ENCODE measurements at regions not wholly inside any gene's neighbourhood (a gene's known extent, or its start where the extent isn't known, plus 50 kb on each side); places are given as distances from the start of the nearest gene placed in this dataset.
"Not testable (repeated sequence)": the region's sequence is repeated elsewhere in the genome, so short reads cannot be mapped to it uniquely, and the experiment has no call there.

- no peak for DNase-seq
Measured at GRCh38 chr10:131824371-131825149, 76.2 kb upstream of the PPP2R2D start.

DNA sequence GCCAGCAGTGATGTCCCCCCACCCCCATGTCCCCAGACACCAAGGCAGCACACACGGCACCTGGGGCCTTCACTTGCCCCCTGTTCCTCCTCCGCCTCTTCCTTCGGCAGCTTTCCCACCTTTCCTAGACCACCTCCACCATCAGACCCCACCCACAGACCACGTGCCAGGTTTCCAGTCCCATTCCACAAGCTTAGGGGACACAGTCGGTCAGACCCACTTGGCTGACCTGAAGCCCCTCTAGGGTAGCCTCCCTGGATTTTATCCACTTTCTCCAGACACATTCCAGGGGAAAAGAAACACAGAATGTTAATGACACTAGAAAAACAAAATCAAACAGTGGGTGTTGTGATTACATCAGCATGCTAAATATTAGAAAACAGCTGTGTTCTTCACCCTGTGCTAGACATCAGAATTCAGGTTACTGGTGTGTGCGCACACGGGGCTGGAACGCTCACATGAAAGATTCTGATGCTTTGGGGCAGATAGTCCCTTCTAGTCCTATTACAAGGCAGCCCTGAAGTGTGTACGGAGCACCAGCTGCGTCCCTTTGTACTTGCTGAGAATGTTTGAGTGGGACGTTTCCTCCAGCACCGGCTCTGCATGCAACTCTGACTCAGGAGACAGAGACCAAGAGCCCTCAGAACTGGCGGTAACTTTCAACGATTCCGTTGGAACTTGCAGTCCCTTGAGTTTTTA, 75.5 kb upstream of the PPP2R2D start:
- no peak for DNase-seq

DNA sequence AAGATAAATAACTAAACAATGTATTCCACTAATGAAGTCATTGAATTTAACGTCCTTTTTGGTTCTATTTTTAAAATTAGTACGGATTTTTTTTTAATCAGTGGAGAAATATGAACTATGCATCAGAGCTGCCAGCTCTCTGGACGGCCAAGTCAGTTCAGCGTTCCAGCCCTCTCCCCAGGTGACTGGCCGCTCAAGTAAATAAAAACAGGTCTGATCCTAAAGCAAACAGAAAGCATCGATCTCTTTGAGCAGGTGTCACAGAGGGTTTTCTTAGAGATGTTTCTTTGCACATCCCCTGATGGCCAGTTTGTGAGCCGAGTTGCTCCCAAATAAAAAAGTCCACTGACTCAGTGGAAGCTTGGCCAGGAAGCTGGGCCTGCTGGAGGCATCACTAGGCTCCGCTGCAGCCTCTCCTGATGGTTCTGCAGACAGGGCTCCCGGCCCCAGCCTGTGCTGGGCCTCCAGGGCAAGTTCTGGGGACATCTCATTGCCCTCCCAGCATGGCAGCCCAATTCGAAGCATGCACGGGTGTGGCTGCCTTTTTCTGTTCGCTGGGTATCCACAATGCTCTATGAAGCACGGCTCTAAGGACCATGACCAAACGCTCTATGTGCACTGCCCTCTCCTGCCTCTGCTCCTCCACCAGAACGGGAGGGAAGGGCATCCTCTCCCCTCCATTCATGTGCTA, 74.7 kb upstream of the PPP2R2D start:
- no peak for DNase-seq

- no peak for DNase-seq
Measured at GRCh38 chr10:131829156-131829930, 71.5 kb upstream of the PPP2R2D start.

- DNase-seq: no peak
Measured at GRCh38 chr10:131830446-131831130, 70.2 kb upstream of the PPP2R2D start.

- DNase-seq: no peak
Measured at GRCh38 chr10:131831561-131831960, 69.2 kb upstream of the PPP2R2D start.

GRCh38 chr10:131832056-131832685, 68.6 kb upstream of the PPP2R2D start:
- no peak for DNase-seq

DNA sequence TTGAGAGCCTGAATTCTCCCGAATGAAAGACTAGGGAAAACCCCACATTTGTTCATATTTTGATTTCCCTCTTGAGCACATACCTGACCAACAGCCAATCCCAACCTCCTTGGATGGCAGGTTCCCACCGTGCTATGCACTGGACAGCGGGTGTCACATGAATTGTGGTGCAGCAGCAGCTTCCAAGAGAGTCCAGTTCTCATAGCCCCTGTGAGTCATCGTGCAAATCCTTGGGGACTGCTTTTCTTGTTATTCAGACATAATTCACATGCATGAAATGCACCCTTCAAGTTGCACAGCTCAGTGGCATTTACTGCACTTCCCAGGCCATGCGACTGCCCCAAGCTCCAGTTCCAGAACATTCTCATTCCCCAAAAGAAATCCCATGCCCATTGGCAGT, 67.8 kb upstream of the PPP2R2D start:
- no peak for DNase-seq

DNA sequence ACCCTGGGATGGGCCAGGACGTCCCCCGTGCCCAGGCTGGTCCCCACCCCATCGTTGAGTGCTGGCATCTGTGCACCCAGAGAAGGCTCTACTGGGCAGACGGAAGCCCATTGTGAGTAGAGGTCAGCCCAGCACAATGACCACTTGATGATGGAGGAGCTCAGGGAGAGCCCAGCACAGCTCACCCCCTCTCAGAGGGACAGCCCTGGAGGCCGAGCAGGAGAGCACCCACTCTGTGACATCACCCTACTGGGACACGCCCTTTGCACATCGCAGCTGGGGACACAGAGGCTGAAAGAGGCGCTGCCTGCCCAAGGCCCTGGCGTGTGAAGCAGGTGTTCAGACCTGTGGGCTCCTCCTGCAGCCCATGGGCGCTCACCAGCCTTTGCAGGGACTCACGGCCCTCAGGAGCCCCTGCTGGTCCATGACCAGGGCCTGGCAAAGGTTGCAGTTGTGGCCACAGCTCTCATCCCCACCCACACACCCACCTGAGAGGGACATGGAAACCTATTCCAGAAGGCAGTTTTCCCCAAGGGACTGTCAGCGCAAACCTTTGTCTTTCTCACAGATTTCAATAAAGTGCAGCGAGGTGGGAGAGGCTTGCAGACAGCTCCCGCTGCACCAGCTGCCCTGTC, 67.2 kb upstream of the PPP2R2D start:
- DNase-seq: no peak

DNA sequence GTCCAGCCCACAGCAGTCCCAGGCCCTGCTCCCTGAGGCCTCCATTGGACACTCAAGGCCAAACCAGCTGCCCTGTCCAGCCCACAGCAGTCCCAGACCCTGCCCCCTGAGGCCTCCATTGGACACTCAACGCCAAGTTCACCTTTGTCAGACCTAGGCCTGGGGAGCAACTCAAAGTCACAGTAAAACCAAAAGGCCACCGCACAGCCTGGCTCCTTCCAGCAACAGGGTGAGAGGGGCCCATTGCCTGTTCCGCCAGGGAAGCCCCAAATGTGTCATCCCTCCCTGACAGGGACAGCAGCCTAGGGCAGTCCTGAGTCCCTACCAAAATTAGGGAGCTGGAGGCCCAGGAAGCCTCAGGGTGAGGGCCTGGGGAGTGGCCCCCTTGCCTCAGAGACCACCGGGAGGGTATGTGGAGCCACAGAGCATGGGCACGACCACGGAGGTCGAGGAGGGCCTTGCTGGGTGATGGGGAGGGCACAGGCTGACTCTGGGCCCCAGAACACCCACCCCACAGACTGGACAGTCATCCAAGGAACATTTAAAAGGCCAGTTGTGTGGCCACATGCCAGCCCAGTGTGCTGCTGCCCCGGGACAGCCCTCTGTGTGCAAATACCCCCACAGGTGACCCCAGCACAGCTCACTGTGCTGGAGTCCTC, 66.5 kb upstream of the PPP2R2D start:
- no peak for DNase-seq

DNA sequence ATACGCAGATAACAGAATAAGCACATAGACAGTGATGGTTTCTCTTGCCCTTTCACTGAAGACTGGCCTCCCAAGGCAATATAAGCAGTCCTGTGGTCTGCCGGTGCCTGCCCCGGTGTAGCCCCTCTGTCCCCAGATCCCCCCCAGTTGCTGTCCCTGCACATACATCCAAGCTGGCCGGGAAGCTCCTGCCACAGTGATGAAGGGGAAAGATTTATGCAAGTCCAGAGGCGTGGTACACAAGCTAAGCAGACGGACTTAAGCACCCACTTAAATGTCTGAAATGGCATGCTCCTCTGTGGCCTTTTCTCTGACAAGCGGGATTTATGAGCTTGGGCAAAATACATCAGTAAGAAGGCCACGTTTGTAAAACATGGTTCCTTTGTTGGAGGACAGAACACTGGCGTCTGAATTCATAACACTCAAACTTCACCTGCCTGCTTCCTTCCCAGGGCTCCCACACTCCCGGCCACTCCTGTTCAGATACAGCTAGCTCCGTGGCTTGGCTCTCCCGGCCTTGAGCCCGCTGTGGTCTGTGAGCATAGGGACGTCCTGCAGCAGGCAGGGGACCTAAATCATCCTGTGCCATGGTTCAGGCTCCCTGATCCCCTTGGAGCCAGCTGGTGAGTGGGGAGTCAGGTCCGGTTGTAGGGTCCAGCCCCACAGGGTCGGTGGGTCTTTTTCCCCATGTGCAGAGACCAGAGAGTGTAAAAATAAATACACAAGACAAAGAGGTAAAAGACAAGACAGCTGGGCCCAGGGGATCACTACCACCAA, 61.7 kb upstream of the PPP2R2D start:
- DNase-seq: no peak

DNA sequence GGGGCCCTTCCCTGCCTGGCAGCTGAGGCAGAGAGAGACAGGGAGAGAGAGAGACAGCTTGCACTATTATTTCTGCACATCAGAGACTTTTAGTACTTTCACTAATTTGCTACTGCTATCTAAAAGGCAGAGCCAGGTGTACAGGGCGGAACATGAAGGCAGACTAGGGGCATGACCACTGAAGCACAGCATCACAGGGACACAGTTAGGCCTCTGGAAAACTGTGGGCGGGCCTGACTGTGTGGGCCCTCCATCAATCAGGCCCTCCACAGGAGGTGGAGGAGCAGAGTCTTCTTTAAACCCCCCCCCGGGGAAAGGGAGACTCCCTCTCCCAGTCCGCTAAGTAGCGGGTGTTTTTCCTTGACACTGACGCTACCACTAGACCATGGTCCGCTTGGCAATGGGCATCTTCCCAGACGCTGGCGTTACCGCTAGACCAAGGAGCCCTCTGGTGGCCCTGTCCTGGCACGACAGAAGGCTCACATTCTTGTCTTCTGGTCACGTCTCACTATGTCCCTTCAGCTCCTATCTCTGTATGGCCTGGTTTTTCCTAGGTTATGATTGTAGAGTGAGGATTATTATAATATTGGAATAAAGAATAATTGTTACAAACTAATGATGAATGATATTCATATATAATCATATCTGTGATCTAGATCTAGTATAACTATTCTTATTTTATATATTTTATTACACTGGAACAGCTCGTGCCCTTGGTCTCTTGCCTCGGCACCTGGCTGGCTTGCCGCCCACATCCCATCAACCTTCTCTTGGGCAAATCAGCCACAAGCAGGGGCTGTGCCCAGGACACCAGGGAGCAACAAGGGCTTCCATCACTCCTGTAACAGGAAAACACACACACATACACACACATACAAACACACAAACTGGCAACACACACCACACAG, 60.7 kb upstream of the PPP2R2D start:
- not testable (repeated sequence) for DNase-seq

GRCh38 chr10:131840788-131841118, 60.1 kb upstream of the PPP2R2D start:
- DNase-seq: no peak

DNA sequence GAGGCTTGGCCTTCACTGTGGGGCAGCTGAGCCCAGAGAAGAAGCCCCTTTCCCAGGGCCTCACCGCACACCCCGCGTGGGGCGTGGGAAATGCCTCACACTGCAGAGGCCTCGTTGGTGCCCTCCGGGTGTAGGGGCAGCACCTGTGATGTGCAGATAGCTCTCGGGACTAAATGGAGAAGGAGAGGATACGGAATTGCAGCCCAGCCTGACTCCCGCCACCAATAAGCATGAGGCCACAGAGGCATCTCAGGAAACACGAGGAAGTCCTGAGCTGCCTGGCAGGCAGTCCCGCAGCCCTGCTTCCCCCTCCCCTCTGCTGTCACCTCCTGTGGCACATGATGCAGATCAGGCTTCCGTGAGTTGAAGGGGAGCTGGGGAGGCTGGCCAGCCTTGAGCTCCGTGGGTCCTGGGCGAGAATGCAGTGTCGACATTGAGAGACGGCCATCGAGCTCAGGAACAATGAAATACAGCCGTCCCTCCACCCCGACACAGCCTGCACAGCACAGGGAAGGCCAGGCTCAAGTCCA, 59.6 kb upstream of the PPP2R2D start:
- no peak for DNase-seq

DNA sequence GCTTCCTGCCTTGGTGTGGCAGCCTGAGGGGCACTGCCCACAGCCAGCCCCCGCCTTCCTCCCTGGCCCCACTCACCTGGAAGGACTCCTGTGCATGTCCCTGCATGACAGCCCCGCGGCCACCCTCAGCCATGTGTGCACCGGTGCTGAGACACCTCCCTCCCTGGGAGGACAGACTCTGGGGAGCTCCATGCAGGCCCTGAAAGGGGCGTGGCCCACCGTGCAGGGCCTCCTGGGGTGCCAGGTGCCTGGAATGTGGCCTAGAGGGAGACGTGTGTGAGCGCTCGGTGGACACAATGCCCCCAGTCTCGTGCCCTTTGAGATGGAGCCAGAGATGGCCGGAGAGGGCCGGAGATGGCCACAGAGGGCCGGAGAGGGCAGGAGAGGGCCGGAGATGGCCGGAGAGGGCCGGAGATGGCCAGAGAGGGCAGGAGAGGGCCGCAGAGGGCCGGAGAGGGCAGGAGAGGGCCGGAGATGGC, 59.1 kb upstream of the PPP2R2D start:
- DNase-seq: no peak

DNA sequence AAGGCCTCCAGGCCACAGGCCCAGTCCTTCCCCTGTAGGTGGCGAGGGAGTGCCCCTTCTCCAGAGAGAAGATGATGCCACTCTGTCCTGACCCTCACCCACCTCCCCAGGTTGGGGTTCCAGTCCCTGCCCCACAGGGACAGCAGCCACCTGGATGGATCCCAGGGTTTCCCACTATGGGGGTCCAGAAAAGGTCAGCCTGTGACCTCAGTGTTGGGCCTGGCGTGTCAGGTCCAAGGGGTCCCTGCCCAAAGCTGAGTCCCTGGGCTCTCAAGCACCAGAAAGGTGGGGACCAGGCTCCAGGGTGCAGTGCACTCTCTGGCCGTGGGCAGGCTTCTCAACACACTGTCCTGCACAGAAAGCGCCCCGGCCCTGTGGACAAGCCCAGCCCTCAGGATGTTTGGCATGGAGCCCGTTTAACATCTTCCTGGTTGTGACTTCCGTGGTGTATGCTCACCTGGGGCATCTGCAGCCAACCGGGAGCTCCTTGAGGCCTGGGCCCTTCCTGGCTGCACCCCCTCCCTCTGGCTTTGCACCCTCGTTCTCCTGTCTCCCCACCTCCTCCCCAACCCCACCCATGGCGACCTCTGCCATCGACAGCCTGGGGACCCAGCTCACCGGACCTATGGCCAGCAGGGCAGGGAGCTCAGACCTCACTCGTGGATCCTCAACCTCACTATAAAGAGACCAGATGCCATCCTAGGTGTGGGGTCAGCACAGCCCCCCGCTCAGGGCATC, 58.3 kb upstream of the PPP2R2D start:
- DNase-seq: no peak

- DNase-seq: no peak
Measured at GRCh38 chr10:131843089-131843595, 57.7 kb upstream of the PPP2R2D start.

GRCh38 chr10:131843881-131844284, 56.9 kb upstream of the PPP2R2D start:
- no peak for DNase-seq
